H1 (cell line): ENCODE measurements at regions not wholly inside any gene's neighbourhood (a gene's known extent, or its start where the extent isn't known, plus 50 kb on each side); places are given as distances from the start of the nearest gene placed in this dataset.

ENCODE experiments used
- ASH2L ChIP-seq: fragments of 200-600, 300-600 bp; sonication (generic); IDR thresholded peaks from one replicate; pipeline ENCODE4 v1.7.1; 2017; ENCODE audit warnings: low read length
- CHD2 ChIP-seq: IDR thresholded peaks from 2 replicates; pipeline ENCODE4 v1.6.1; 2012; ENCODE audit warnings: low read length, improper control_type of control experiment
- EZH2 ChIP-seq: fragments of 200-600 bp; sonication (generic); IDR thresholded peaks from 2 replicates; pipeline ENCODE4 v1.7.1; 2012; ENCODE audit warnings: low read depth, mild to moderate bottlenecking, moderate library complexity, low read length, inconsistent platforms; ENCODE audit not compliant: severe bottlenecking
- SRF ChIP-seq: IDR thresholded peaks from 2 replicates; pipeline ENCODE4 v1.6.1; 2011; ENCODE audit warnings: mild to moderate bottlenecking, low read depth, low read length, moderate library complexity
- TF ChIP-seq, protein P1 (sequence below), 3 experiments: IDR thresholded peaks; 1 replicate in 2 of 3; 2 replicates in 1 of 3; pipeline versions ENCODE4 v1.5.1 to v1.6.1; 2011; ENCODE audit warnings: low read length in 3 of 3, mild to moderate bottlenecking in 3 of 3, inconsistent platforms in 2 of 3, low read depth in 1 of 3, moderate library complexity in 1 of 3; ENCODE audit not compliant: insufficient read depth in 1 of 3; ENCODE audit errors: control extremely low read depth in 1 of 3

DNA sequence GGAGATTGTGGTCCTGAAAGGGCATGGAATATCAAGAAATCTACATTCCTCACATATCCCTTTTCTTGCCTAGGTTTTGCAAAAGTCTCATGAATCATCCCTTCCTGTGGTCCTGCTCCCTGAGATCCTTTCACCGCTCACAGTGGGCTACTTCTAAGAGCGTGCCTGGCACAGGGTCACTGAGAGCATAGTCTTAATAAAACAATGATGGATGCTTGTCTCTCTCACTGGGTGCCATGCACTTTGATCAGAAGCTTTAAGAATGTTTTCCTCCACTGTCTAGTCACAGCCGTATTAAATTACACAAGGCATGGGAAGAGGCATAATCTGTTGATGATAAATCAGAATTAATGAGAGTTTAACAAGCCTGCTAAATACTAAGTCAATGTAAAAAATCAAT lies 269.7 kb upstream of the ATP10A start:
- TF ChIP-seq ASH2L, result no peak
- no peak for TF ChIP-seq CHD2
- TF ChIP-seq, protein P1, sequence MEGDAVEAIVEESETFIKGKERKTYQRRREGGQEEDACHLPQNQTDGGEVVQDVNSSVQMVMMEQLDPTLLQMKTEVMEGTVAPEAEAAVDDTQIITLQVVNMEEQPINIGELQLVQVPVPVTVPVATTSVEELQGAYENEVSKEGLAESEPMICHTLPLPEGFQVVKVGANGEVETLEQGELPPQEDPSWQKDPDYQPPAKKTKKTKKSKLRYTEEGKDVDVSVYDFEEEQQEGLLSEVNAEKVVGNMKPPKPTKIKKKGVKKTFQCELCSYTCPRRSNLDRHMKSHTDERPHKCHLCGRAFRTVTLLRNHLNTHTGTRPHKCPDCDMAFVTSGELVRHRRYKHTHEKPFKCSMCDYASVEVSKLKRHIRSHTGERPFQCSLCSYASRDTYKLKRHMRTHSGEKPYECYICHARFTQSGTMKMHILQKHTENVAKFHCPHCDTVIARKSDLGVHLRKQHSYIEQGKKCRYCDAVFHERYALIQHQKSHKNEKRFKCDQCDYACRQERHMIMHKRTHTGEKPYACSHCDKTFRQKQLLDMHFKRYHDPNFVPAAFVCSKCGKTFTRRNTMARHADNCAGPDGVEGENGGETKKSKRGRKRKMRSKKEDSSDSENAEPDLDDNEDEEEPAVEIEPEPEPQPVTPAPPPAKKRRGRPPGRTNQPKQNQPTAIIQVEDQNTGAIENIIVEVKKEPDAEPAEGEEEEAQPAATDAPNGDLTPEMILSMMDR (IDR thresholded peaks at IDR 0.05; ENCODE audit: control extremely low read depth in 1 of 3, insufficient read depth in 1 of 3, low read depth in 1 of 3, low read length in 3 of 3), result no peak
- TF ChIP-seq EZH2, result no peak
- TF ChIP-seq SRF, result no peak
